ENCODE measurements at regions not wholly inside any gene's neighbourhood (a gene's known extent, or its start where the extent isn't known, plus 50 kb on each side); places are given as distances from the start of the nearest gene placed in this dataset.
"Not testable (repeated sequence)": the region's sequence is repeated elsewhere in the genome, so short reads cannot be mapped to it uniquely, and the experiment has no call there.

- TF ChIP-seq POLR2AphosphoS5, CTCF (IDR thresholded peaks at IDR 0.05): not testable (repeated sequence)
Observed at GRCh38 chr1:149700677-149701567, 81.6 kb upstream of the FCGR1A start.
